NCI-H510A treated with DMSO at 0.1 percent for 48 hours (cell line): ENCODE measurements at regions not wholly inside any gene's neighbourhood (a gene's known extent, or its start where the extent isn't known, plus 50 kb on each side); places are given as distances from the start of the nearest gene placed in this dataset.

Experiments used
- DNase-seq: peaks from one replicate; lab custom pipeline; 2025; lab: John Stamatoyannopoulos, UW

DNA sequence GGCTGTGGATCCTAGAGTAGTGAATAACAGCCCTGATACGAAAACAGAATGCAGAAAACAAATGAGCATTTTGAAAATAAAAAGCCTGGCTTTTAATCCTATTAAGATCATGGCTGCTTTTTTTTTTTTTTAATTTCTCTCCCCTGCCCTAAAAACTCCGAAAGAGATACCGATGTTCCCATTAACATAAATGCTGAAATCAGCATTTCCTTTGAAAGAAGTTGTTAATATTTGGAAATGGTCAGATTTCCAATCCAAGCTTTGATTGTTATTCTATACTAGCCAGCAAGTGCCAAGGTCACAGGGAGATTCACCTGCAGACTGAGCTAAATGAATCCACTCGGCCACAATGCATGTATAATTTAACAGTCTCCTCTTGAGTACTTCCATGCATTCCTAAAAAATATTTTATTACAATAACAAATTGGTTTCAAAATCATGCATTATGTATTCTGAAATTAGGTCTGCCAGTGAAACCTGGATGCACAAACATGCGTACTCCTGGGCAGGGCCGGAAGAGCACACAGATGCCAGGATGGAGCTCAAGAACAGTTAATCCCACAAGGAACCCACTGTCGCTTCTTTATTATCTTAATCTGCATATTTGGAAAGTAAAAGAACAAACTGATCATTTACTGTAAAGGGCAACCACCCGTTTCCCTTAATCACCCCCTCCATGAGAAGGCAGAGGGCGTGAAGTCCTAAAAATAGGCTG is 521.5 kb upstream of the ZFHX3 start:
- no peak for DNase-seq

- no peak for DNase-seq
These were observed 520.8 kb upstream of the ZFHX3 start for GRCh38 chr16:73568769-73569168.

GRCh38 chr16:73565925-73566324 is 518.0 kb upstream of the ZFHX3 start:
- DNase-seq, result no peak

GRCh38 chr16:73565263-73565662 is 517.3 kb upstream of the ZFHX3 start:
- DNase-seq, result peak; percentile 1

DNA sequence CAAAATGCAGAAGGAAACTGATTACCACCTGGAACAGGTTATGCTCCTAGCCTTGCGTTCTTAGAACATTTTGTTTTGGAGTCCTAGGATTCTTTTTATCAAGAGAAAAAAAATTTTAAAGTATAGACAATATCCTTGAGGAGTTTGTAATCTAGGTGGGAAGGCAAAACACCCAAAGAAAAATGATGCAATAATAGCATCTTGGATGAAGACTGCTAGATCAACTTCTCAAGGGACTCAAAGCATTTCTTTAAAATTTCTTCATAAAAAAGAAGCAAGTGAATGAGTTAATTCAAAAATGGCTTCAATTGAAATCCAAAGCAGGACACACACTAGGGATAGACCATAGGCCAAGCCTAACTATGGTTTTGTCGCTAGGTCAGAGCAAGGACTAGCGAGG is 515.8 kb upstream of the ZFHX3 start:
- no peak for DNase-seq

- DNase-seq, result no peak
These were observed 512.6 kb upstream of the ZFHX3 start for GRCh38 chr16:73560497-73560896.

- no peak for DNase-seq
These were observed 510.3 kb upstream of the ZFHX3 start for GRCh38 chr16:73558219-73558618.

DNA sequence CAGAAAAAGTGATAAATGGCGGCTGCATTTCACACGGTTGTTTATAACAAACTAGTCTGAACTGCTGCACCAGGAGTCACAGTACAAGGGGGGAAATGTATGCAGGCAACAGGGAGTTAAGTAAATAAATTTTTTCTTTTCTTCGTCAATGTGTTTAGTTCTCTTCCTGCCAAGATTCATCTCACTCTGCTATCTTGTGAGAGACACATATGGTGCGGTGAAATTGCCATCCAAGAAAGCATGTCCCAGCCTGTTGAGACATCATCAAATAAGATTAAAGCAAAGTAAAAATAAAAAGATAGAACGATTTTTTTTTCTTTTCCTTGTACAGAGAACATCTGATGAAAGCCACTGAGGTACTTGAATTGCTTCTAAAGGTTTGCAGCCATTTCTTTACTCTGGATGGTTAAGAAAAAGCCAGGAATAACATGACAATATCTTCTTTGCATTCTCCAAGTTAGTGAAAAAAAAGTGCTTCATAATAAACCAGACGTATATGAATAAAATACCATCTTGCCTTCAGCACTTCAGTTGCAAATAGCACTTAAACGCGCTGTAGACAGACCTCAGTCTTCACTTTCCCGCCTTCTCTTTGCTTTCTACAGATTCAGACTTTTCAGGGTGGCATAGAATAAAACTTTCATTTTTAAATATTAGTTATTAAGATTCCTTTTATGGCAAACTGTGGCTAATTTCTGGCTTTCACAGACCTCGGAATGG is 506.2 kb upstream of the ZFHX3 start:
- no peak for DNase-seq

DNA sequence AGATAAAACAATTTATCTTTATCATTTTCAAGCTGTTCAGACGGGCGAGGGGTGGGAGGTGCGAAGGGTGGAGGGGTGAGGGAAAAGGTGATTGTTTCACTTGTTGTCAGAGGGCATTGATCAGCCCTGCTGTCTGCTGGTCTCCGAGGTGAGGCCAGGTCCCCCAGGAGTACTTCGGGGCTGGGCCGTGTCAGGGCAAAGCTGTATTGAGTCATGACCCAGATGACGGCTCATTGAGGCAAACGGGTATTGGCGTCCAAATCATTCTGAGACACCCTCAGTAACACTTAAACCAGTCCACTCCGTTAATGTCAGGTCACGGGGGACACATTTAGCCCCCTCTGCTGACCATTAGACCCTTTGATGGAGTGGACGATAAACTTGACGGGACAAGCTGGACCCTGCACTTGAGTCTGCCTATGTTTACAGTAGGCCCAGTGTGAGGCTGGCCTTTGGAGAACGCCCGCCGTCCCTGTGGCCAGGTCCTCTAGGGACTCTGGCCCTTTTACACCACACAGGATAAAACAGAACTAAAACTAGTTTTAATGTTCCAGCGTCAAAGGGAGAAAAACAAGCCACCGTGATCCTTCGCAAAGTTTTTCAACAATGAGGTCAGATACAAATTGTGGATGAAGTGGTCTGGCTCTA is 502.2 kb upstream of the ZFHX3 start:
- no peak for DNase-seq

DNA sequence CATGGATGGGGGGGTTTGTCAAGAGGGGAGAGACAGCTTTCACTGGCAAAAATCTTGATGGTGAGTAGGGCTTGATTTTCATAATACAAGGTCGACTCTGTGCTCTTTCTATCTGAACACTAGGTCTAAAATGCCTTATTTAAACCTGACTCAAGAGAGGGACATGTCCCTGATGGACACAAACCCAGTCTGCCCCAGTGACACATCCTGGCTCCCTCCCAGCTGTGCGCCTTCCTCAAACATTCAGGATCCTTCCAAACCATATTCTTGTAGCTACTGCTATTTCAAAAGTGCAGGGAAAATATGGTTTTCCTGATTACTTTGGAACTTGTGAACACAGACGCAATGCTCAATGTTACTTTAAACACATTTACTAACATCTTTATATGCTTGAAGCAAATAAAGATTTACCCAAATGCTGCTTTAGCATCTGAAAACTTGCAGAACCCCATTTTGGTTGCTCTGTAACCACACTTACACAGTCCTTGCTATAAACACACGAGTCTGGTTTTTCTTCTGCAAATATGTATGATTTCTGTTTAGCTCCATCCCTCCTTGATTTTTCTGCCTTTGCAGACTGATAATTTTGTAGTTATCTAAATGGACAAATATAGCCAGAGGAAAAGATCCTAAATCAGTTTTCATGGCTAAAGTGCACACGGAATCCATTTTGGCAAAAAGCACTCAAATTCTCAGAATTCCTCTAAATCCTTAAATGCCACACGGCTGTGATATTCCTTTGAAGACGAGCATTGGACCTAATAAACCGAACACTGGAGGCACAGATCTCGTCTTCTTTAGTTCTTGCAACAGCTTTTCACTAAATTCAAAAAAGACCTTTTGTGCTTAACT is 499.9 kb upstream of the ZFHX3 start:
- DNase-seq, result no peak

- no peak for DNase-seq
These were observed 498.5 kb upstream of the ZFHX3 start for GRCh38 chr16:73546341-73546845.

DNA sequence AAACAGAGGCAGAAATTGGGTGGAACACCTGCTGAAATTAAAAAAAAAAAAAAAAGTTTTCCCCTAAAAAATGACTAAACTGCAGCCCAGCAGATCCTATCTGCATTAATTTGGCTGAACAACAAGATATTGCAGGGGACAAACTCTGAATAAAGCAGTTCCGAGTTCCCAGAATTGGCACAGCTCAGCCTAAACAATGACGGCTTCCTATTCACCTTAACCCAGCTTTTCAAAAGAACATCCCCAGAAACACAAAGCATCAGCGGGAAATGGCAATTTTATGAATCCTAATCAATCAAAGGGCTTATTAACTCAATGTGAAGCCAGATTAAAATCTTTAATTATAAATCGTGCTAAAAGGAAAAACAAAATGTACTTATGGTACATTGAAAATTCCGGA is 497.8 kb upstream of the ZFHX3 start:
- no peak for DNase-seq

DNA sequence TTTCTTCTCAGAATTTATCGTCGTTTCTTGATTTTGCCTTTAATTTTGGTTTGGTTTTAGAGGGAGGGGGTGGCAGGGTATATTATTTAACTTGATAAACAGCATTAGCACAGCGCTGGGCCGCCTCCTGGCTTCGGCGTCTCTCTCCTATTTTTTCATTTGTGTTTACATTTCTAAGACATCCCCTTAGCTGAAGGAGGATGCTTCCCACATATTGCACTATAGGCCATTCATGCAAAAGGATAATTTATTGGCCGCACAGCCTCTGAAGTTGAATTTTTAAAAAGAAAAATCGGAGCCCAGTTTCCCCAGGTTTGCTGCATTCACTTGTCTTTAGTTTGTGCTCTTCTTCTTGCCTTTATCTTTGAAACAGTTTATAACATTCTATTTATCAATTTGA is 497.4 kb upstream of the ZFHX3 start:
- DNase-seq, result no peak

- no peak for DNase-seq
These were observed 496.9 kb upstream of the ZFHX3 start for GRCh38 chr16:73544826-73545225.

GRCh38 chr16:73543970-73544599 is 496.2 kb upstream of the ZFHX3 start:
- no peak for DNase-seq

DNA sequence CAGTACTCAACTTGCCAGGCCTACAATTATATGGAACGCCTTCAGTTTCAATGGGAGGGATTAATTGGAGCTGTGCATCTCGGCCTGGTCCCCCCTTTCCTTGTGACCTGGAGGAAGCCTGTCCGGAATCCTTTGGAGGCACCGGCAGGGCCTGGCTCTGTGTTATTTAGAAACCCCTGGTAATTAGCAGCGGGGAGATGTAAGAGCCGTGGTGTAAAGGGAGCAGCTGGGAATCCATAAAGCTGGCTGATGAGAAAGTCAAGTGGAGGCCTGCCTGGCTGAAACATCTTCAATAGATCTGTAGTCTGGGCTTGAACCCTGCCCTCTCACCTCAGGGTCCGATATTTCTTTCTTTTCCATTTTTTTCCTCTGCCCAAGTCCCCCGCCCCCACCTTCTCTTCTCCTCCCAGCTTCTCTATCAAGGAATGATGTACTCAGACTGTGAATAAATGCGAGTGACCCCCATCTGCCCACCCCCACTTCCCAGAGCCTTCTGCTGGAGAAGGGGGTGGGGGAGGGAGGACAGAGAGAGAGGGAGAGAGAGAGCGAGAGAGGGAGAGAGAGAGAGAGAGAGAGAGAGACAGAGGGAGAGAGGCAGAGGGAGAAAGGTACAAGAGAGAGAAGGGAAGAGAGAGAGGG is 495.5 kb upstream of the ZFHX3 start:
- no peak for DNase-seq

DNA sequence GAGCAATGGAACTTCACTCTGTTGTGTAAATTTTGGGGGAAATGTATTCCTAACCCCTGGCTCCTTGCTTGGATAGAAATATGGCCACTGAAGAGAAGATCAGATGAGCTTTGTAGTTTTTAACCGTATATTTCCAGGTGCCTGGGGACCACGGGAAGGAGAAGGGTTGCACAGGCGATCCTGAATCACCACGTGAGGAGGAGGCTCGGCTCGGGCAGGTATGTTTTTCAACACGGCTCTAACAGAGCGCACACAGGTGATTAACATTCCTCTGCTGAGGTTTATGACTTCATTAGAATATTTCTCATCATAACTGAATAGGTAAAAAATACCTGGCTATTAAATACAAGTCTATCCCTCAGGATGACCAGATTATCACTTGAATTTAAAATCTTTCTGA is 495.0 kb upstream of the ZFHX3 start:
- DNase-seq, result no peak

GRCh38 chr16:73537921-73538320 is 490.0 kb upstream of the ZFHX3 start:
- DNase-seq, result no peak

GRCh38 chr16:73536931-73537330 is 489.0 kb upstream of the ZFHX3 start:
- DNase-seq, result no peak

GRCh38 chr16:73531021-73531420 is 483.1 kb upstream of the ZFHX3 start:
- DNase-seq, result no peak

GRCh38 chr16:73530529-73530928 is 482.6 kb upstream of the ZFHX3 start:
- DNase-seq, result no peak
